Posterior cingulate gyrus (tissue), 11 donors: ENCODE measurements at regions not wholly inside any gene's neighbourhood (a gene's known extent, or its start where the extent isn't known, plus 50 kb on each side); places are given as distances from the start of the nearest gene placed in this dataset.
"Not testable (repeated sequence)": the region's sequence is repeated elsewhere in the genome, so short reads cannot be mapped to it uniquely, and the experiment has no call there.

Experiments
- DNase-seq, 10 donors: peaks; one replicate each; pipeline versions ENCODE4 v3.0.0 to v3.0.0-alpha.2; 2020 to 2021; ENCODE audit warnings: mixed read lengths in 3 of 10
- intact Hi-C: fragments of 100-400 bp; cut with DNase I; formaldehyde crosslinking; loops from one replicate; pipeline ENCODE4 v1.15.1; 2023

DNA sequence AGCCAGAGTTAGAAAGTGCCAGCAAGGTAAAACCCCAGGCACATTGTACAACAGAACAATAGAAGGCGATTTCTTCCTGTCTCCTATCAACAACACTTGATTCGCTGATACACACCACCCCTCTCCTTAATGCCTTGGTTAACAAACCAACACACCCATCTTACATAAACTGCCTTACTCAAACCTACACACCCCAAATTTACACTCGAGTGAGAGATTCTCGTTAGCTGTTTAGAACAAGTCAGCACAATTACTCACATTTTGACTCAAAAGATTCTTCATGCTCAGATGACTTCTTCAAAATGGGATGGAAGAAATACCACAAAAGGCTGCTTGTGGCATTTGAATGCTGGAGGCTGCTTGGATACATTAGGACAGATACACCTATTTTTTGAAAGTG is 80.0 kb upstream of the FOXQ1 start:
- intact Hi-C loops = no loop called here
- DNase-seq = no peak

DNA sequence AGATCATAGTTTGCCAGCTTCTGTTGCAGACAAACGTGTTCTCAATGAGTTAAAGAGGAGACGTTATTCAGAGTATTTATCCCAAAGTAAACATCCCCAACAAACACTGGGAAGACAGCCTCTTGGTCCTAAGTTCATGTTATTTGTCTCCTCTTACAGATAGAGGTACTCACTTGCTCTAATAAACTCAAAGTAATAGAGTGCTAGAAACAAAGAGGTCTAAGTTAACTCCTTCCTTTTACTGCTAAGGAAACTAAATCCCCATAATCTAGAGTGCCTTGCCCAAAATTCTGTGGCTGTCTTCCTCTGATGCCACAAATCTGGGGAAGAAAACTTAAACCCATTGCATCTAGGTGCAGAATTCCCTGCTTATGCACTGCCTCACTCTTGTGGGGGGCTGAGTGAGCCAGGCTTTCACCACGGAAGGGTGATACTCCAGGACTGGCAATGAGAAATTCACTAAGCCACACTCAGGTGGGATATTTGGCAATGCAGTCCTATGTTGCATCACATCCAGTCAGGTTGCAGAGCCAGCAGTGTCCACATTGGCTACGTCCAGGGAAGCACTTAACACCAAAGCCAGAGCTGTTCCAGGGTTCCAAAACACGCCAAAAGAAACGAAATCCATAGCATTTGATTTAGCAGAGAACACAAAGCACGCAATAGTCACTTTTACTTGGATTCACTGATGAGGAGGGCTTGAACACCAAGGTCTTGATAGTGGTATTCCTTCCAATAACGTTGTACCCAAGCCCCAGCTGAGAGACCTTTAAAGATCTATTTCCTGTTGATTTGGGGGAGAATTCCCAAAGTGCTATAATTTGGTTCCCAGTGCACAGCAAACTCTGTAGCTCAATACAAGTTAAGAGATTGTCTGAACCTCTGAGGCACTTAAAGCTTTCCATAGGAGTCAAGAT is 81.0 kb upstream of the FOXQ1 start:
- DNase-seq = peak in 1 of 10 donors; percentile 7
- intact Hi-C loops = no loop called here

GRCh38 chr6:1230281-1230680 is 81.6 kb upstream of the FOXQ1 start:
- peak in 1 of 10 donors; percentile 17 for DNase-seq
- intact Hi-C loops = no loop called here

- intact Hi-C loops = no loop called here
- DNase-seq = no peak
Observed at GRCh38 chr6:1229808-1230207, 82.1 kb upstream of the FOXQ1 start.

- DNase-seq = peak in 1 of 10 donors; percentile 39
- intact Hi-C loops = no loop called here
Observed at GRCh38 chr6:1229301-1229700, 82.6 kb upstream of the FOXQ1 start.

DNA sequence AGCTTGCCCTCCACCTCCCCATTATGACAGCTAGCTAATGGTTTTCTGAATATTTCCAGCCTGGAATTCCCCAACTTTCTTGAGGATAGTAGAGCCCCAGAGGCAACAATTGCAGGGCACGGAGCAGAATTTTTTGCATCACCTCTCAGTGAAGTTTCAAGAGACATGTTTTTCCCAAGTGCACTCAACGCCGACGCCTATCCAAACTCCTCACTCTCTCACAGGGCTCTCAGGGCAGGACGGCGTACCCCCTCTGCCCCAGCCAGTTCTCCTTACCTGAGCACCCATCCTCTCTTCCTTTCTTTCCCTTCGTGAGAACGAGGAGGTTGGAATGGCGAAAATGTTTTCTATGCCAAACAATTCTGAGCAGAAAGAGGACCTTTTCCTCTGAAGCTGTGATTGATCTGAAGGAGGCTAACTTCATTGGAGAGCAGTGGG is 83.1 kb upstream of the FOXQ1 start:
- intact Hi-C loops = no loop called here
- DNase-seq = no peak

DNA sequence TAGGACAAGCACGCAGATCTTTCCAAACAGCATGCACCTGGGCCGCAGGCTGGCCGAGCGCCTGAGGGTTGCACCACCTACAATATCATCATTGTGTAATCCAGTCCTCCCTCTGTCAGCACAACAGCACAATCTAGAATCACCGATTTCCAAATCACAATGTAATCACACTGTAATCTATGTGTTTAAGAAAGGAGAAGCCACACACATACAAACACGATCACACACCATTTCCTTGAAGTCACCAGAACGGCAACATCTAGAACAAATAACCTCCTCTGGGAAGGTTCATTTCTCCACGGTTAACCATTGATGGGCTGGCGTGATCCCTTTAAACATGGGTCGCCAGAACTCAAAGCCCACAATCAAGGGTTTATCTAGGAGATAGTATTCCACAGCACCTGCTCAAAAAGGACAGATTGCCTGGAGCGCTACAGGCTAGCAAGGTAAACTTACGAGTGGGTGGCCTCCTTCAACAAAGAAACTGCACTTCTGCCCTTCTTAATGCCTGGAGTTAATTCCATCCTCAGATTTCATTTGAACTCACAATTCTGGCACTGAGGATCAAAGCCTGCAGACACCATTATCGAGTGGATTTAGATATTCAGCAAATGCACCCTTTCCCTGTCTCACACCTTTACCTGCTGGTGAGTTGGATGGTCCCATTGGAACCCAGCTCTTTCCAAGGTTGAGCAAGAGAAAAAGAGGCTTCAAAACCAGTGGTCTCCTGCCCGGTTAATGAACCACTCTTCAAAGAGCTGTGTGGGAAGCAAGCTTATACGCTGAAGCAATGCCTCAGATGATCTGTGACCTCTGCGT is 83.8 kb upstream of the FOXQ1 start:
- intact Hi-C loops = no loop called here
- peak in 1 of 10 donors; percentile 49 for DNase-seq

GRCh38 chr6:1227600-1227934 is 84.3 kb upstream of the FOXQ1 start:
- intact Hi-C loops = no loop called here
- no peak for DNase-seq

- DNase-seq = peak in 1 of 10 donors; percentile 67
- intact Hi-C loops = no loop called here
Observed at GRCh38 chr6:1226277-1227099, 85.4 kb upstream of the FOXQ1 start.

- intact Hi-C loops = no loop called here
- DNase-seq = no peak
Observed at GRCh38 chr6:1224514-1224913, 87.4 kb upstream of the FOXQ1 start.

- DNase-seq = peak in 4 of 10 donors; percentile 26 to 82 (median 51)
- intact Hi-C loops = no loop called here
Observed at GRCh38 chr6:1222728-1223595, 88.9 kb upstream of the FOXQ1 start.

DNA sequence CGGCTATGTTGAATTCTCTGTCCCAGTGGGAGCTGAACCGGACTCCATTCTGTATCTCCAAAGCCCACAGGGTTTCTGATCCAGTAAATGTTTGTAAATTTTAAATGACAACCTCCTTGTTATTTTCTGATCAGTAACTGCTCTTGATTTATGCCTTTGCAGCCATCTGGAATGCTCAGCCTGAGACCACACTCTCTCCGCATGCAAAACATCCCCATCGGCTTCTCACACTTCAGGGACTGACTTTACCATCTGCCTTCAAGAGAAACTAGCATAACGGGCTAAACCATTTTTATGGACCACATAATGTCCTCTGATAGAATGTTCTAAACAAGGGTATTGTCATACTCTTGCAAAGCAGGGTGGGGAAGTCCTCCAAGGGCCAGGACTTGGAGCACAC is 94.5 kb upstream of the FOXQ1 start:
- intact Hi-C loops = no loop called here
- DNase-seq = no peak

DNA sequence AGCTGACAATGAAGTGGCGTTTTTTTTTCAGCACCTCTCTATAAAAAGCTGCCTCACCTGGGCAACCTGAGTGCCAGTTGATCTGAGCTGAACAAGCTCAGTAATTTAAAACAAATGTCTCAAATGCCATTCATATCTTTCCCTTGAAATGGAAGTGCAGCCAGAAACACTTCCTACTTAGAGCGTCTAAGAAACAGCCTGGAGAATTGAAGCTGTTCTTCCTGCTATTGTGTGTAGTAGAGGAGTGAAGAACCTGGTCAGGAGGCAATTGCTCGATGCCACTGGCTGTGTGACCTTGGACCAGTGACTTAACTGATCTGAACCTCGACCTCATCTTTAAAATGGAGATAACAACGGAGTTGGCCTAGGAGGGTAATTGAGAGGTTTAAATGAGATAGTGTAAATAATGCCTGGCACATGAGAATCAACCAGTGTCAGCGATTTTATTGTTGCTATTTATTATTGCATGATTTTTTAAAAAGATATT is 95.4 kb upstream of the FOXQ1 start:
- DNase-seq = no peak
- intact Hi-C loops = no loop called here

- no peak for DNase-seq
- intact Hi-C loops = no loop called here
Observed at GRCh38 chr6:1215884-1216487, 95.9 kb upstream of the FOXQ1 start.

DNA sequence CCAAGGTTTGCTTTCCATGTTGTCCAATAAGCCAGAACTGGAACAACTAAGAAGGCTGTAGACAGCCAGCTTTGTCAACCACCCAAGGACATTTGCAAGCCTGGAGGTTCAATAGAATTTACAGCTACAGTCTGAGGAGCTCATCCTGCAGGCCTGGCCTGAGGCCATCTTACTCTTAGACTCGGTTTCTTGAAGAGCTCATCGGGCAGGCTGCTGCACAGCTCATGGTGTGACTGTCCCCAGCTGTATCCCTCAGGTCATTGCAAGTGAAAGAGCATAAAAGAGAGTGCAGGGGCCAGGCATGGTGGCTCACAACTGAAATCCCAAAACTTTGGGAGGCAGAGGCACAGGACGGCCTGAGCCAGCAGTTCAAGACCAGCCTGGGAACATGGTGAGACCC is 96.9 kb upstream of the FOXQ1 start:
- DNase-seq = peak in 1 of 10 donors; percentile 64
- intact Hi-C loops = no loop called here

GRCh38 chr6:1212919-1213318 is 99.0 kb upstream of the FOXQ1 start:
- intact Hi-C loops = no loop called here
- peak in 1 of 10 donors; percentile 66 for DNase-seq

DNA sequence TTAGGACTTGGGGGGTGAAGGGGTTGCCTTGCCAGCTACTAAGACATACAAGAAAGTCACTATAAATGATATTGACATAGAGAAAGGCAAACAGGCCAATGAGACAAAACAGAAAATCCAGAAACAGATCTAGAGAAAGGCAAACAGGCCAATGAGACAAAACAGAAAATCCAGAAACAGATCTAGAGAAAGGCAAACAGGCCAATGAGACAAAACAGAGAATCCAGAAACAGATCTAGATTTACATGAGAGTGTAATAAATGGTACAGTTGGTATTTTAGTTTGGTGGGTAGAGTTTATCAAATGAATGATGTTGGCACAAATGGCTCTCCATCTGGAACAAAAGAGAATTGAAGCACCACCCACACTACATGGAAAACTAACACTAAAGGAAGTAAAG is 99.8 kb upstream of the FOXQ1 start:
- intact Hi-C loops = not testable (repeated sequence)

GRCh38 chr6:1210631-1211030 is 101.3 kb upstream of the FOXQ1 start:
- DNase-seq, intact Hi-C loops: not testable (repeated sequence)

More for the DNA sequence above, 99.8 kb upstream of the FOXQ1 start:
- DNase-seq = not testable (repeated sequence)

- intact Hi-C loops = no loop called here
- no peak for DNase-seq
Observed at GRCh38 chr6:1208876-1209275, 103.0 kb upstream of the FOXQ1 start.
